HG03432 (cell line): ENCODE measurements at regions not wholly inside any gene's neighbourhood (a gene's known extent, or its start where the extent isn't known, plus 50 kb on each side); places are given as distances from the start of the nearest gene placed in this dataset.
"Not testable (repeated sequence)": the region's sequence is repeated elsewhere in the genome, so short reads cannot be mapped to it uniquely, and the experiment has no call there.

Source experiments
- ATAC-seq: cut with Tn5 transposase; IDR thresholded peaks from one replicate; pipeline ENCODE4 v1.9.1; 2021; ENCODE audit warnings: mild to moderate bottlenecking, moderate library complexity; ENCODE audit not compliant: unreplicated experiment

GRCh38 chr16:7866144-7866543, 533.5 kb downstream of the RBFOX1 start:
- ATAC-seq, result no peak

DNA sequence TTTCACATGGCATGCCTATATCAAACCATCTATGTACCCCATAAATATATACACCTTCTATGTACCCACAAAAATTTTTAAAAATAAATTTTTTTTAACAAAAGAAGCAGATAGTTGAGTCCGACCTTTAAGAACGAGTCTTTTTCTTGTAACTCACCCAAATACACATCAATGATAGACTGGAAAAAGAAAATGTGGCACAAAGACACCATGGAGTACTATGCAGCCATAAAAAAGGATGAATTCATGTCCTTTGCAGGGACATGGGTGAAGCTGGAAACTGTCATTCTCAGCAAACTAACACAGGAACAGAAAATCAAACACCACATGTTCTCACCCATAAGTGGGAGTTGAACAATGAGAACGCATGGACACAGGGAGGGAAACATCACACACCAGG, 532.7 kb downstream of the RBFOX1 start:
- not testable (repeated sequence) for ATAC-seq

GRCh38 chr16:7861891-7862582, 529.4 kb downstream of the RBFOX1 start:
- ATAC-seq, result no peak

- no peak for ATAC-seq
Observed at GRCh38 chr16:7853197-7853596, 520.6 kb downstream of the RBFOX1 start.

GRCh38 chr16:7849841-7850240, 517.2 kb downstream of the RBFOX1 start:
- ATAC-seq, result no peak

GRCh38 chr16:7843261-7843660, 510.6 kb downstream of the RBFOX1 start:
- ATAC-seq, result no peak

DNA sequence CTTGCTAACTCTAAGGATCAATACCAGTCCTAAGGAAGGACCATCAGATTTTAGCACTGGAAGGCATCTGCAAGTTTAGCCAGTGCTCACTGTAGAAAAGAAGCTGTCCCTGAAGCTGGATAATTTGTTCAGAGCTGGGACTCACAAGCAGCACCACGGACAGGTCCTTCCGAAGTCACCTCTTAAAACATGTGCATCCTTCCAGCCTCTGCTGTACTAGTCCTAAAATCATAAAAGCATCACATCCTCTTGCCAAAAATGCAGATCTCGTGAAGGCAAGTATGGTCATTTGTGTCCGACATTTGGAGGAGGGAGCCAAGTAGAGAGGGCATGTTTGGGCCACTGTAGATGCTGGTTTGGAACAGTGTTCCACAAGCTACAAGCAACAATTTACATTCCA, 506.9 kb downstream of the RBFOX1 start:
- no peak for ATAC-seq

- no peak for ATAC-seq
Observed at GRCh38 chr16:7834771-7835431, 502.3 kb downstream of the RBFOX1 start.

DNA sequence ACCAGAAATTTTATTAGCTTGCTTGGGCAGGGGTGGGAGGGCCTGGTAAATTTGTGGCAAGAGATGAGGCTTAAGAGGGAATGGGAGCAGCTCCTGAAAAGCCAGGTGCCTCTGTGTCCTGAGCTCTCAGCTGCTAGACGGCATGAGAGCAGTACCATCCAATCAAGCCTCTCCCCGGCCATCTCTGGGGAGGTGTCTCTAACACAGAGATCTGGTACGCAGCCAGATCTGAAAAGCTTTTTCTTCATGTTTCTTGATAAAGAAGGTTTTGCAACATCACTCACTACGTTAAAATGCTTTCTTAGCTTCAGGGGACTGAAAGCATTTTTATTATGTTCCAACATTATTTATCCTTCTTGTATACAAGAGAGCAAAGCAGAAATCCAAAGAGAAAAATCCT, 488.2 kb downstream of the RBFOX1 start:
- ATAC-seq, result no peak

GRCh38 chr16:7805686-7806396, 473.2 kb downstream of the RBFOX1 start:
- ATAC-seq, result no peak

DNA sequence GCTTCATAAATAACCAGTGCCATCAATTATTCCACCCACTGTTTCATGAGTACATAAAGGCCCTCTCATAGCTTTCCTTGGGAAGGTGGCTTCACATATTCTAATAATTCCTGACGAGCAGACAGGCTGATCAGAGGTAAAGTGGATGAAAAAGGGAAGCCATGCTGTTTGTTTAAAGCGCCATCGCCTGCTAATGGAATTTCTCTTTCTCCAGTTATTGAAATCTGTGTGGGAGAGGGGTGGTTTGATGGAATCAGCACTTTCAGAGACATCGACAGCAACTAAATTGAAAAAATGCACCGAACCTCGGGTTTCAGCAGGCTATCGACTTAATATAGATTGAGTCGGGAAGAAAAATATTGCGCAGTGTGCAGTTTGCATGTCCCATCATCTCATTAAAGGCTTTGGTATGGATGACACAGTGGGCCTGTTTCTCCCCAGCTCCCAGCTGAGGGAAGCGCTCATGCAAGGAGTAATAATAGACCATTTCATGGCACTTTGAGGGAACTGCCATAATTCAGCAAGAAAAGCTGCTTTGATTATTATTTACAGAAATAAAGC, 472.1 kb downstream of the RBFOX1 start:
- ATAC-seq, result no peak

DNA sequence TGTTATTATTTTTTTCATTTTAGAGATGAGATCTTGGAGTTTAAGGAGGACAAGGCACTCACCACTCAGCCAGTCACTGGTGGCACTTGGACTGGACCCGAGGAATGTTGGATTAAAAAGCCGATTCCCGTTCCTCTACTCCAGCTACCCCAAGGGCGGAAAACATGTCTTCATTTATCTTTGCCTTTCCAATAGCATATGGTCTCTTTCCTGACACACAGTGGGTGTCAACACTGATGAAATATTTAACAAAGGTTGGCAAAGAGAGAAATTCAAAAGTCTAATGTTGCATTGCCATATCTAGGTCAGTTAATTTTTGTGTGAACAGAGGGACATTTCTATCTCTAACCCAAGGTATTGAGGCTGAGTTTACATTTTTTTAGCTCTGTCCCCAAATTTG, 459.7 kb downstream of the RBFOX1 start:
- ATAC-seq, result no peak

GRCh38 chr16:7791028-7791590, 458.5 kb downstream of the RBFOX1 start:
- ATAC-seq, result no peak

- ATAC-seq, result no peak
Observed at GRCh38 chr16:7775072-7775488, 442.4 kb downstream of the RBFOX1 start.

DNA sequence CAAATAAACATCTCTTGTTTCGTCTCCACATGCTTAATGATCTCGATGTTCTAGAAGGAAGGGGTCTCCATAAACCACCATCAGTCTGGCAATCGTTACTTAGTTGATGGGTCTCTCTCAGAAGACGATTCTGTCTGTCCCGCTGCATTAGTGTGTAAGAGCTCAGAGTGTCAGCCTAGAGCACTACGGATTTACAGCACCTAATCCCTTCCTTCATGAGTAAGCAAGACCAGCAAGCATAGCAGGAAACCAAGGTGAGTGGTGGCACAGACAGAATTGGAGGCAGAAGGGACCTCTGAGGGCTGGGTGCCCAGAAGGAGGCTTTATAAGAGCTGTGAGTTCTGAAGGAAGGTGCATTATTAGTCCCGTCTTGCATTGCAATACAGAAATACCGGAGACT, 440.1 kb downstream of the RBFOX1 start:
- no peak for ATAC-seq

GRCh38 chr16:7769091-7769490, 436.4 kb downstream of the RBFOX1 start:
- not testable (repeated sequence) for ATAC-seq

DNA sequence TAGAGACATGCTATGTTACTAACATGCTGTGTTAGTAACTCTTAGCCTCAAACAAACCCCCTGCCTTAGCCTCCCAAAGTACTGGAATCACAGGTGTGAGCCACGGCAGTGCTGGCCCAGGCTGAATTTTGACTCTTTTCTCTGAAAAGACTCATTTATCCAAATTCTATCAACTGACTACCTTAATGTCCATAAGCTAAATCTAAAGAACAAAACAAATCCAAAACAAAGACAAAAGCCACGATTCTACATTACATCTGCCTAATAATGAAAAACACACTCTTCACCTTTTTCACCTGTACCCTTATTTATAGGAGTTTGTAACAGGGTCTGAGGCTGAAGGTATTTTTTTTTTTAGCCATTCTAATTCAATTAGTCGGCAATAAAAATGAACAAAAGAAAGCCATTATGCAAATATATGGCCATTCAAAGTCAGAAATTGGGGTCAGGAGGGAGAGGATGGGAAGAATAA, 432.5 kb downstream of the RBFOX1 start:
- ATAC-seq, result no peak

- no peak for ATAC-seq
Observed at GRCh38 chr16:7763111-7763510, 430.5 kb downstream of the RBFOX1 start.
